Psoas muscle (tissue), 7 donors: ENCODE measurements at regions not wholly inside any gene's neighbourhood (a gene's known extent, or its start where the extent isn't known, plus 50 kb on each side); places are given as distances from the start of the nearest gene placed in this dataset.

Experiments used
- ATAC-seq, 4 donors: fragments of 200-7000 bp; cut with Tn5 transposase; one replicate each; pipeline ENCODE4 v1.9.1; 2020; ENCODE audit warnings: moderate library complexity in 3 of 4, mild to moderate bottlenecking in 2 of 4
- DNase-seq, 2 donors: peaks; one replicate each; pipeline ENCODE4 v3.0.0-alpha.2; 2020
- H3K27ac ChIP-seq: fragments of 200-600 bp; one replicate; pipeline ENCODE4 v1.8.0; 2022
- H3K27me3 ChIP-seq, 3 donors: fragments of 200-600 bp in 1 of 3; one replicate each; pipeline versions ENCODE4 v1.6.1 to v1.8.0; 2013 to 2022; ENCODE audit warnings: low read length in 2 of 3, mild to moderate bottlenecking in 2 of 3, moderate library complexity in 1 of 3; ENCODE audit not compliant: insufficient read depth in 3 of 3
- H3K36me3 ChIP-seq, 2 donors: fragments of 200-600 bp in 1 of 2; one replicate each; pipeline versions ENCODE4 v1.6.1 to v1.8.0; 2013 to 2022; ENCODE audit warnings: low read depth in 1 of 2, mild to moderate bottlenecking in 1 of 2, moderate library complexity in 1 of 2; ENCODE audit not compliant: insufficient read depth in 1 of 2
- H3K4me1 ChIP-seq: fragments of 200-600 bp; one replicate; pipeline ENCODE4 v1.8.0; 2022
- H3K4me3 ChIP-seq: fragments of 200-600 bp; one replicate; pipeline ENCODE4 v1.8.0; 2022; ENCODE audit warnings: mild to moderate bottlenecking
- H3K9me3 ChIP-seq: fragments of 200-600 bp; one replicate; pipeline ENCODE4 v1.8.0; 2022
- WGBS, 3 donors: extraction: QIAGEN DNeasy Blood & Tissue Kit; methylation state at CpG; one replicate each; pipeline versions ENCODE4 v1.1.6 to v1.1.7; 2013; 5-methylcytosine and 5-hydroxymethylcytosine counted together
- intact Hi-C, 2 donors: fragments of 100-400 bp; cut with DNase I; formaldehyde crosslinking; loops; one replicate each; pipeline versions ENCODE4 v1.11.0 to v1.14.2; 2022
- TF ChIP-seq, protein P1 (sequence below): fragments of 200-600 bp; IDR thresholded peaks from one replicate; pipeline ENCODE4 v1.8.0; 2022; ENCODE audit warnings: antibody characterized with exemption
- donor health status: healthy with polysubstance abuse.
- donor health status: DM: no; HTN: no; CAD: no; lungs with moderate emphysema.
- donor health status: Bipolar disorder and iron deficiency.
- donor health status: healthy.
- donor health status: DM: yes; HTN: yes; CAD: no.
- donor health status: DM: no; HTN: no; CAD: no.
- donor health status: DM: yes; HTN: yes; CAD: no.

GRCh38 chr19:29404951-29405727, 120.7 kb upstream of the VSTM2B start:
- Histone ChIP-seq H3K36me3 (no peaks in the 10 kb centered on the region), H3K27me3 (peaks cover 0 to 10% (median 8%) of the 10 kb centered on the region in 3 donors), H3K9me3 (no peaks in the 10 kb centered on the region), H3K4me3 (no peak overlapping the region), H3K27ac (no peak overlapping the region), H3K4me1 (no peaks in the 10 kb centered on the region)
- DNase-seq, result no peak
- ATAC-seq, result no peak
- 9 to 11% (median 9%) methylated on average over 25 to 33 of the region's 33 CpGs for WGBS, 3 donors
- TF ChIP-seq, protein P1, sequence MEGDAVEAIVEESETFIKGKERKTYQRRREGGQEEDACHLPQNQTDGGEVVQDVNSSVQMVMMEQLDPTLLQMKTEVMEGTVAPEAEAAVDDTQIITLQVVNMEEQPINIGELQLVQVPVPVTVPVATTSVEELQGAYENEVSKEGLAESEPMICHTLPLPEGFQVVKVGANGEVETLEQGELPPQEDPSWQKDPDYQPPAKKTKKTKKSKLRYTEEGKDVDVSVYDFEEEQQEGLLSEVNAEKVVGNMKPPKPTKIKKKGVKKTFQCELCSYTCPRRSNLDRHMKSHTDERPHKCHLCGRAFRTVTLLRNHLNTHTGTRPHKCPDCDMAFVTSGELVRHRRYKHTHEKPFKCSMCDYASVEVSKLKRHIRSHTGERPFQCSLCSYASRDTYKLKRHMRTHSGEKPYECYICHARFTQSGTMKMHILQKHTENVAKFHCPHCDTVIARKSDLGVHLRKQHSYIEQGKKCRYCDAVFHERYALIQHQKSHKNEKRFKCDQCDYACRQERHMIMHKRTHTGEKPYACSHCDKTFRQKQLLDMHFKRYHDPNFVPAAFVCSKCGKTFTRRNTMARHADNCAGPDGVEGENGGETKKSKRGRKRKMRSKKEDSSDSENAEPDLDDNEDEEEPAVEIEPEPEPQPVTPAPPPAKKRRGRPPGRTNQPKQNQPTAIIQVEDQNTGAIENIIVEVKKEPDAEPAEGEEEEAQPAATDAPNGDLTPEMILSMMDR, result no peak
- intact Hi-C loops, result no loop called here

DNA sequence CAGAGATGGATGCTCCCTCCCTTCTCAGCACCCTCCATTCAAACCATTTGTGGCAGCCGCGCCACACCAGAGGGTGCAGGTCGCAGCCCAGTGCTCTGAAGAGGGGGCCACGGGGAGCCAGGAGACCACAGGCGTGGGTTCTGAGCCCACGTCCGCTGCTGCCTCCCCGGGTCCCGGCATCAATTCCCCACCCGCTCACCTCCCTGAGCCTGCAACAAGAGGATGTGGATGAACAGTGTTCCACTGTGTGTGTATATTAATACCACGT, 120.1 kb upstream of the VSTM2B start:
- Histone ChIP-seq H3K27ac (no peak overlapping the region), H3K9me3 (no peaks in the 10 kb centered on the region), H3K4me1 (no peaks in the 10 kb centered on the region), H3K27me3 (peaks cover 0 to 8% (median 8%) of the 10 kb centered on the region in 3 donors), H3K4me3 (no peak overlapping the region), H3K36me3 (no peaks in the 10 kb centered on the region)
- no peak for DNase-seq
- 78 to 80% (median 79%) methylated on average over 11 of the region's 11 CpGs for WGBS, 3 donors
- no peak for ATAC-seq
- intact Hi-C loops, result no loop called here
- TF ChIP-seq, protein P1, result no peak

DNA sequence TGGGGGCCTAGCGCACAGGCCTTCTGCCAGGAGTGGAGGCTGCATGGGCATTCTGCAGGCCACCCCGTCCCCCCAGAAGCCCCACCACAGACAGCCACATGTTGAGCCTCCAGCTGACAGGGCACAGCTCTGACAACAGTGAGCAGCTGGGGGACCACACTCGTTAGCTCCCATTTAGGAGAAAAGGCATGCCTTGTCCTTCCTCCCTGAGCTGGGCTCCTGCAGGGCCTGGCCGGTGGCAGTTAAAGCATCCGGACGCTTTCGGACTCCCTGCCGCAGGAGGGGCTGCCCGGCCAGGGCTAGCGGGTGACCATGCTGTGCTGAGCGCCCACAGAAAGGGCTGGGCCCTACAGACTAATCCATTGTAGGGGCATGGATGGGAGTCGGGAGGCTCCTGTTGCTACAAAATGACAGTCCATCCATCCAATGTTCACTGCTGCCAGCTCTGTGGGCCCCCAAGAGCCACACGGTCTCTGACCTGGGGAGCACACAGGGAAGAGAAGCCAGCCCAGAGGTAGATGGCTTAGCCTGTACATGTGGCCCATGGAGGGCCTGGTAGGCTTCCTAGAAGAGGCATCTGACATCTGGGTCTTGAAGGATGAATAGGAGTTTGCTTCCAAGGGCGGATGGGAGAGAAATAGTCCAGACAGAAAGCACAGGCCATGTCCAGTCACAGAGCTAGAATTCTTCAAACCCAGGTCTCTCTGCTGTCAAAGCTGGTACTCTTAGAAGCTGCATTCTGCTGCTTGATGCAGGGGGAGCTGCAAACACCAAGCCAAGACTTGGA, 116.5 kb upstream of the VSTM2B start:
- Histone ChIP-seq H3K4me1 (no peaks in the 10 kb centered on the region), H3K9me3 (no peaks in the 10 kb centered on the region), H3K27ac (no peak overlapping the region), H3K27me3 (peaks cover 0 to 8% (median 4%) of the 10 kb centered on the region in 3 donors), H3K4me3 (no peak overlapping the region), H3K36me3 (no peaks in the 10 kb centered on the region)
- WGBS, 3 donors, result 58 to 78% (median 70%) methylated on average over 14 of the region's 14 CpGs
- DNase-seq (no peak), ATAC-seq (no peak)
- TF ChIP-seq, protein P1, result no peak
- intact Hi-C loops, result no loop called here

DNA sequence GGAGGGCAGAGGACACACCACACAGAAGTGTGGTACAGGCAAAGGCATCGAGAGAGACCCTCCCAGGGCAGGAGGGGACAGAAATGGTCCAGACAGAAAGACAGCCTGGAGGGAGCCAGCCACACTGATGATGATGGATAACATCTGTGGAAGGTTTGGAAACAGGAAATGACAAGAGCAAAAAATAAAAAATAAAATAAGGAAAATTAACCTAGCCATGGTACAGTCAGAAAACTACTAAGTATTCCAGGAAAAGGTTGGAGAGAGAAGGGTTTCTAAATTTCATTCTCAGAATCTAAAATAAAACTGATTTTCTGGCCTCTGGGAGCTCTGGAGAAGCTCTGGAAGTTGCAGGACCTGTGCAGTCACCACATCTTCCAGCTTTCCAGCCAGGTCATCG, 115.2 kb upstream of the VSTM2B start:
- Histone ChIP-seq H3K4me1 (no peaks in the 10 kb centered on the region), H3K27me3 (peaks cover 0 to 8% (median 4%) of the 10 kb centered on the region in 3 donors), H3K27ac (no peak overlapping the region), H3K4me3 (no peak overlapping the region), H3K9me3 (no peaks in the 10 kb centered on the region), H3K36me3 (no peaks in the 10 kb centered on the region)
- ATAC-seq (no peak), DNase-seq (no peak)
- TF ChIP-seq, protein P1, result no peak
- WGBS, 3 donors, result 64 to 76% (median 67%) methylated on average over 2 of the region's 2 CpGs
- intact Hi-C loops, result no loop called here
